ENCODE measurements at regions not wholly inside any gene's neighbourhood (a gene's known extent, or its start where the extent isn't known, plus 50 kb on each side); places are given as distances from the start of the nearest gene placed in this dataset.
"Not testable (repeated sequence)": the region's sequence is repeated elsewhere in the genome, so short reads cannot be mapped to it uniquely, and the experiment has no call there.

DNA sequence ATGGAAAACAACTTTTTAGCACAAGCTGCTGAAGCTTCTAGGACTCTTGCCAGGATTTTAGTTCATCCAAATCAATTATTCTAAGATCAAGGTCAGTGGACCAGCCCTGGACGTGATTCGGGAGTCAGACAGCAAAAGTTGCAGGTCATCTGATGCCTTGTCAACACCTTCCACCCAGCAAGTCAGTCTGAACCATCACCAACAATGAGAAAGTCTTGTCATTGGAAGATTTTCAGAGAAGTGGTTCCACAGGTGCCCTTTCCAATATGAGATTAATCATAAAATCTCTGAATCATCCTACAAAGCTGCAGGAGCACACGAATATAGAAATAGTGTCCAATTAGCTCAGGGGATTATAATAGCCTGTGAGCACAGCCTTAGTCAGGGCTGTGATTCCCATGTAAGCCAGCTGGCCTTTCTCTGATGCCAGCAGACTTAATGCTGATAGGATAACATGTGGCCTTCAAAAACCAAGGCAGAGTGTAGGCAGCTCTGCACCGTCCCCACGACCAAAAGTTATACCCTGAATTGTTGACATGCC lies 445.0 kb upstream of the TRPC7 start:
- no peak for DNase-seq

- no peak for DNase-seq
These were observed 444.0 kb upstream of the TRPC7 start for GRCh38 chr5:136809382-136809781.

DNA sequence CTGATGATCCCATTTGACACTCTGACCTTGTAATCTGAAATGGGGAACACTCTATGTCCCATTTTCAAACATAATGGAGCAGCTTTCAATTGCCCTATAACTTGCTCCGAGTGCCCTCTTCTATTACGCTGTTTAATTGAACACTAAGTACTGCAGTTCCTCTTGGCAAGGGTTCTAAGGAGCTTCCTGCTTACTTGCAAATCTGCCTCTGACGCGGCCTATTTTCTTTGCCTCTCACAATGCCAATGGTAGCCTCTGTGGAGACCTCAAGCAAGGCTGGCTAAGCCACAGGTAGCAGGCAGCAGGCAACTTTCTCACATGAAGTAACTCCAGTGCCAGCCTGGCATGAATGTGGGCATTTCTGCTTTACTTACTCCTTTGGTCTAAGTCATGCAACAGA lies 443.4 kb upstream of the TRPC7 start:
- DNase-seq: no peak

DNA sequence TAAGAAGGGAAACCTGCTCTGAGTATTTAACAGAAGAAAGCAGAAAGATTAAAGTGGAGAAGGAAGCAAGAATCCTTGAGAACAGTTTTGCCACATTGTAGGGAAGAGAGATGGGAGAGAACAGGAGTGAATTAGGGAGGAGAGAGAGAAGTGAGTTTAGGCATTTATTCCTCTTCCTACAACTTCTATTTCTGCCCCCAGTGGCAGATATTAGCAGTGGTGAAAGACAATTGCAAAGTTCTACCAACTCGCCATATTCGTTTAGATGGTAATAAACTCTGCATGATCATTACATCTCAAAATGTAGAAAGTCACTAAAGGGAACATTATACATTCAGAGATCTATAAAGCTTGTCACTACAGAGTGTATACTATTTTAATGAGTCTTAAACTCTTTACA lies 440.1 kb upstream of the TRPC7 start:
- no peak for DNase-seq

- DNase-seq: peak; percentile 52
These were observed 437.0 kb upstream of the TRPC7 start for GRCh38 chr5:136802383-136802782.

- DNase-seq: no peak
These were observed 434.5 kb upstream of the TRPC7 start for GRCh38 chr5:136799806-136800372.

- no peak for DNase-seq
These were observed 428.0 kb upstream of the TRPC7 start for GRCh38 chr5:136793300-136793699.

DNA sequence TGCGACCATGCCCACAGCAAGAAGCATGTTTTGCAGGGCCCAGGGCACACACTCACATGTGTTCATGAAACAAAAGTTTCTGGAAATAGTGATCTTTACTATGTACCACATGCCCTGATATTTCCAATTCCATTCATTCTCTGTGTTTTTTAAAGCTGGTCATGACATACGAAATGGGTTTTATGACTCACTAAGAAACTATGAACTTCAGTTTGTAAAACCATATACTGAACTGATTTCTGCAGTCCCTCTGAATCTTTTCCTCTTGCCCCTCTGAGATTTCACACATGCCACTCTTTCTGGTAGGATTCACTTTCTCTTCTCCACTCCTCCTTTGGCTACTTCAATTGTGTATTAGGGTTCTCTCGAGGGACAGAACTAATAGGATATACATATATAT lies 416.1 kb upstream of the TRPC7 start:
- no peak for DNase-seq

- no peak for DNase-seq
These were observed 415.2 kb upstream of the TRPC7 start for GRCh38 chr5:136780518-136780917.

DNA sequence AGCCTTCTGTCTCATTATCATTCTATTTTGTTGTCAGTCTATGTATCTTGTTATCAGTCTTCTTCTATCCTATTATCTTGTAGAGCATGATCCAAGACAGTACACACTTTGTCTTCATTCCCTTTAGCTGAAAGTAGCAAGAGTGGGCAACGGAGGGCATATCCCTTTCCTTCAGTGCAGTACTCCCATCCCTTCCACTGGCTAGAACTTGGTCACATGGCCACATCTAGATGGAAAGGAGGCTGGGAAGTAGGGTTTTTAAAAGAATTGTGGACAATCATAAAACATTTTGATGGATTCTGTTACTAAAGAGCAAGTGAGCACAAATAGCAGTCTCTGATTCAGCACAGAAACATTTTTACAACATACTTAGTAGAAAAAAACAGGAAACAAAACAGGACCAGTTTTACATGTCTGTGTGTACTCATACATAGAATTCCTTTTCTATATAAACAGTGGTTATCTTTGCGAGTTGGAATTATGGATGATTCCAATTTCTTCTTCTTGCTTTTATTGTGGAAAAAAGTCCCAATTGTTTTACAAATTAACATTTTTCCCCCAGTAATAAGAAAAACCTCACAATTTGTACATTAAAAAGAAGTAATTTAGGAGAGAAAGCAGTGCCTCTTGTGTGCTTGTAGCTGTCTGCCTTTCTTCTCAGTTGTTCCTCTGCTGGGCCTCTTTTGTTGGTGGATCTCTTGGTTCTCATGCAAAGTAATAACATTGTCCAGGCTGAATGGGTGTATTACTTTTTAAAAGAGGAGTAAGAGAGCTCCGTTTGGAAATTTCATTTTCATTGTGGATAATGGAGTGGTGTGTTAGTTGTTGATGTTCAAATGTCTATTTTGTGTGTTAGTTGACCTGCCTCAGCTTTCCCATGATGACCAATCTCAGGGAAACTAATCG lies 410.9 kb upstream of the TRPC7 start:
- DNase-seq: no peak

DNA sequence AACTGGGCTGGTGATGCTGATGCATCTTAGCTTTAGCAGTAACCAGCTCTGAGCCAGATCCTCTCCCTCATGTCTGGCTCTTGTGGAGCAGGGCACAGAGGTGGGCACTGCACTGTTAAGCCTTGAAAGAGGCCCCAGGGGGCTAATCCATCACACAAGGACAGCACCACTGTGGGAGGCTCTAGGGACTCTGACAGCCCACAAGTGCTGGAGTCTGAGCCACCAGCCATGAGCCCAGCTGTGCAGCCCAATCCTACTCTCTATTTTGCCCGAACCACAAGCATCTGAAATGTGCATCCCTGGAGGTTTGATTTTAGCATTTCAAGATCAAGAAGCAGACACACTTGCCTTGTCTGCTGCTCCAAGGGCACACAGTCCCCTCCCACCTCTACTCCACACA lies 407.1 kb upstream of the TRPC7 start:
- DNase-seq: peak; percentile 11

GRCh38 chr5:136769900-136770684 lies 404.7 kb upstream of the TRPC7 start:
- peak; percentile 48 for DNase-seq

GRCh38 chr5:136769093-136769492 lies 403.7 kb upstream of the TRPC7 start:
- DNase-seq: peak; percentile 8

DNA sequence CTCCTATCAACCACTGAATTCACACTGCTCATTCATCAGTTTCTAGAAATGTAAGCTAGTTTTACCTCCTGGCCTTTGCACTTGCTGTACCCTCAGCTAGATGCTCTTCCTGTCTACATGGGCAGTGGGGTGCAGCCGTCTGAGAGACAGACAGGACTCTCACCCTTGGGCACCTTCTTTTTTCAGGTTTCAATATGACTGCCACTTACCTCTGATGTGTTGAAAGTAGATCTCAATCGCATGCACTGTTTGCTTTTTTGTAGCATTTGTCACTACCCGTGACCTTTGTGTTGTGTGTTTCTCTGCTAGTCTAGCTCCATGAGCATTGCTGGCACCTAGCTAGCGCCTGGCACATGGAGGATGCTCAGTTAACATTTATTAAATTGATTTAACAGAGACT lies 403.1 kb upstream of the TRPC7 start:
- no peak for DNase-seq

- no peak for DNase-seq
These were observed 401.1 kb upstream of the TRPC7 start for GRCh38 chr5:136766456-136766855.

DNA sequence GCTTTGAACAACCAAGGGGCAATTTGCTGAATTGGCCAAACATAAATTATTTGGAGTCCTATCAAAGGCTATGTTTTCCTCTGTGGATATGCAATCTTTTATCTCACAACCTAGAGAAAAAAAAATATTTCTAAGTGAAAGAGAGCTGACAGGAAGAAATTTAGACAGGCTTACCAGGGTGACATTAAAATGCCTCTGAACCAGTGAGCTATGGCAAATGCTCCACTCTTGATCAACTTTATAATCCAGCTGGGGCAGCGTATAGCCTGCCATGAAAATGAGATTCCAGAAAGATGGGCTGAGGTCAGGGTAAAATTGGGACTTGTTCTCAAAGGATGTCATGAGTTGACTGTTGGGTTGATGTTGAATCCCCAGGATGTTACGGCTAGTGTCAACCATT lies 399.3 kb upstream of the TRPC7 start:
- no peak for DNase-seq

- DNase-seq: no peak
These were observed 398.2 kb upstream of the TRPC7 start for GRCh38 chr5:136763548-136763947.

- DNase-seq: no peak
These were observed 388.9 kb upstream of the TRPC7 start for GRCh38 chr5:136754216-136754615.

GRCh38 chr5:136750224-136750862 lies 385.0 kb upstream of the TRPC7 start:
- no peak for DNase-seq

DNA sequence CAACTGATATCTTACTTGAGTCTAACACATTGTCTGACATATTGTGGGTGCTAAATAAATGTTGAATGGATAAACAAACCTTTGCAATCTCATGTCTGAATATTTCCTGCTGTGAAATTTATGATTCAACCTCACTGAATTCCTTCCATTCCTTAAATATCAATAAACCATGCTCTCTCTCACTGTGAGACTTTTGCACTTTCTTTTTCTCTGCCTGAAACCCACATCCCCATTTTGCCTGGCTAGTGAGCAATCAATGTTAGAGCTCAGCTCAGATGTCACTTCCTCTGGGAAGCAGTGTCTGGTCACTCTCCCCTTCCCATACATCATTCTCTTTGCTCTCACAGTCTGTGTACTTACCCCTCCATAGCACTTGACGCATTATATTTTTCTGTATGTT lies 383.7 kb upstream of the TRPC7 start:
- DNase-seq: no peak

DNA sequence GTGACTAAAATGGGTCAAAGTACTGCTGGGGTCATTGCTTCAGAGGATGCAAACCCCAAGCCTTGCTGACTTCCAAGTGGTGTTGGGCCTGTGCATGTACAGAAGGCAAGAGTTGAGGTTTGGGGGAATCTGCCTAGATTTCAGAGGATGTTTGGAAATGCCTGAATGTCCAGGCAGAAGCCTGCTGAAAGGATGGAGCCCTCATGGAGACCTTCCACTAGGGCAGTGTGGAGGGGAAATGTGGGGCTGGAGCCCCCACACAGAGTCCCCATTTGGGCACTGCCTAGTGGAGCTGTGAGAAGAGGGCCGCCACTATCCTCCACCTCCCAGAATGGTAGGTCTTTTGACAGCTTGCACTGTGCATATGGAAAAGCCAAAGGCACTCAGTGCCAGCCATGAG lies 377.7 kb upstream of the TRPC7 start:
- DNase-seq: no peak

DNA sequence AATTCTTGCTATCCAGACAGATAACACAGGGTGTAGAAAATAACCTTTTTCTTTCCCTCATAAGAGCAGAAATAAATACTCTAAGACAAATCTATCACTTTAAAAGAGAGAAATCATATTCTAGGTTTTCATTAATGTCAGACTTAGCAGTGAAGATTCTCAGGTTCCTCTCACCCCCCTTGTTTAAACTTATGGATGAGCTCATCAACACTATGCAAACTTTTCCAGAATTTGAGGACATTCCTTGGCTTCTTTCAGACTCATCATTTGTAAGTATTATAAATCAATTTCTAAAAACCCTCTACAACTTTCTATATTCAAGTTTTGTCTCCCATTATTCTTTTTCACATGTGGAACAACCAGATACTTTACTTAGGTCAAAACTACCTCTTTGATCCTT lies 374.9 kb upstream of the TRPC7 start:
- DNase-seq: no peak

DNA sequence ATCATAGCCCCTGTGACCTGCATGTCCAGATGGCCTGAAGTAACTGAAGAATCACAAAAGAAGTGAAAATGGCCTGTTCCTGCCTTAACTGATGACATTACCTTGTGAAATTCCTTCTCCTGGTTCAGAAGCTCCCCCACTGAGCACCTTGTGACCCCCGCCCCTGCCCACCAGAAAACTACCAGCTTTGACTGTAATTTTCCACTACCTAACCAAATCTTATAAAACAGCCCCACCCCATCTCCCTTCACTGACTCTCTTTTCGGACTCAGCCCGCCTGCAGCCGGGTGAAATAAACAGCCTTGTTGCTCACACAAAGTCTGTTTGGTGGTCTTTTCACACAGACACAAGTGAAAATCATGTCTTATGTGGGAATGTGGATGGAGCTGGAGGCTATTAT lies 373.9 kb upstream of the TRPC7 start:
- DNase-seq: not testable (repeated sequence)

All from NCI-H2171 treated with DMSO at 0.1 percent for 48 hours (cell line).